ENCODE measurements at regions not wholly inside any gene's neighbourhood (a gene's known extent, or its start where the extent isn't known, plus 50 kb on each side); places are given as distances from the start of the nearest gene placed in this dataset.

GRCh38 chr7:47202146-47202783, 379.6 kb downstream of the TNS3 start:
- TF ChIP-seq MXI1 (IDR thresholded peaks at IDR 0.05; ENCODE audit: borderline replicate concordance, low read depth, low read length) = no peak
- TF ChIP-seq CTCF (conservative IDR thresholded peaks at IDR 0.05; ENCODE audit: low read depth, low read length) = no peak
- TF ChIP-seq POLR2A (IDR thresholded peaks at IDR 0.05; ENCODE audit: low read depth, low read length) = no peak
- no peak for TF ChIP-seq SMC3 (IDR thresholded peaks at IDR 0.05; ENCODE audit: low read depth, low read length)
- no peak for TF ChIP-seq MAZ (IDR thresholded peaks at IDR 0.05; ENCODE audit: borderline replicate concordance, low read depth, low read length)
- no peak for TF ChIP-seq BHLHE40 (IDR thresholded peaks at IDR 0.05; ENCODE audit: low read depth, low read length)
- no peak for TF ChIP-seq RFX5 (IDR thresholded peaks at IDR 0.05; ENCODE audit: low read depth, low read length)
- no peak for TF ChIP-seq USF2 (IDR thresholded peaks at IDR 0.05; ENCODE audit: low read depth, low read length)
- no peak for TF ChIP-seq MAFK (IDR thresholded peaks at IDR 0.05; ENCODE audit: low read depth, low read length)
- no peak for TF ChIP-seq CEBPB (IDR thresholded peaks at IDR 0.05; ENCODE audit: low read depth, low read length)
- TF ChIP-seq ELK1 (IDR thresholded peaks at IDR 0.05; ENCODE audit: borderline replicate concordance, low read depth, low read length) = no peak
- TF ChIP-seq RAD21 (IDR thresholded peaks at IDR 0.05; ENCODE audit: low read length) = no peak
- TF ChIP-seq RCOR1 (IDR thresholded peaks at IDR 0.05; ENCODE audit: insufficient replicate concordance, low read length) = no peak

Measured in IMR-90 (cell line).